ENCODE measurements at regions not wholly inside any gene's neighbourhood (a gene's known extent, or its start where the extent isn't known, plus 50 kb on each side); places are given as distances from the start of the nearest gene placed in this dataset.
"Not testable (repeated sequence)": the region's sequence is repeated elsewhere in the genome, so short reads cannot be mapped to it uniquely, and the experiment has no call there.

GRCh38 chr6:80886475-80886874, 780.0 kb downstream of the BCKDHB start:
- Histone ChIP-seq H3K4me3 (no peak overlapping the region), H4K20me1 (no peaks in the 10 kb centered on the region), H3K4me2 (no peak overlapping the region), H3K27me3 (no peaks in the 10 kb centered on the region), H3K36me3 (no peaks in the 10 kb centered on the region), H3K27ac (no peak overlapping the region), H3K9ac (no peak overlapping the region), H3K9me3 (no peaks in the 10 kb centered on the region), H3K4me1 (peaks cover 2% of the 10 kb centered on the region; the same call in 1 of the 2 replicates)
- TF ChIP-seq Cebpa-rat (IDR thresholded peaks at IDR 0.05), result no peak

GRCh38 chr6:80872951-80873308, 766.5 kb downstream of the BCKDHB start:
- Histone ChIP-seq H3K4me3 (no peak overlapping the region), H4K20me1 (no peaks in the 10 kb centered on the region), H3K4me1 (no peaks in the 10 kb centered on the region), H3K4me2 (no peak overlapping the region), H3K27ac (no peak overlapping the region), H3K36me3 (no peaks in the 10 kb centered on the region), H3K27me3 (no peaks in the 10 kb centered on the region), H3K9ac (no peak overlapping the region), H3K9me3 (no peaks in the 10 kb centered on the region)
- TF ChIP-seq Cebpa-rat (IDR thresholded peaks at IDR 0.05), result no peak

DNA sequence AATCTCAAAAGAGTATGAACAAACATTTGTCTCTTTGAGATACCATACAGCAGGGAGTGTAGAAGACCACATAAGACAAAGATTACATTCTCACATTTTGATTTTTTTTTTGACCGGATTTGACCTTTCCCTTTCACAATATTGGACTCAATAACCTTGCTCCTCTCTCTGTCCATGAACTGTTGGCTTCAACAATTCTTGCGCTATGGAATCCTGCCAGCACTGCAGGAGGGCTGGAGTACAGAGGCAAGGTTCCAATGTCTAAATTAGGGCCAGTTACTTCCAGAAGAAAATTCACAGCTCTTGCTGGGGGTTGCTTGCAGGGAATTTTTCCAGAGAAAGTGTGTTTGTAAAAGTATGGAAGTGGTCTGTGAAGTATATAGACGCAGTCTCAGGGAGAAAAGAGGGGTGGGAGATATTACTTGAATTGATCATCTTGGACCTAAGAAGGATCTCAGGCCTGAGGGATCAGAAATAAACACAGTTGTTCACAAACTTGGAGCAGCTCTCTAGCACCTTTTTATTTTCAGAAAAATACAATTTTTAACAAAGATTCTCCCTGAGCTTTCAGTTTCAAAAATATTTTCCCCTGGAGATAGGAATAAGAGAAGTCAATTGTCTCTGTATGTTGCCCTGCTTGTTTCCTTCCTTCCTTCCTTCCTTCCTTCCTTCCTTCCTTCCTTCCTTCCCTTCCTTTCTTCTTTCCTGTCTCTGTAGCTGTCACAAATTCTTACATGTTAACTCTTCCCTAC, 765.9 kb downstream of the BCKDHB start:
- no peak overlapping the region for H3K9ac ChIP-seq
- H4K20me1 ChIP-seq, result no peaks in the 10 kb centered on the region
- H3K27me3 ChIP-seq, result no peaks in the 10 kb centered on the region
- no peak overlapping the region for H3K27ac ChIP-seq
- TF ChIP-seq Cebpa-rat (IDR thresholded peaks at IDR 0.05), result no peak
- H3K4me3 ChIP-seq, result no peak overlapping the region
- no peaks in the 10 kb centered on the region for H3K36me3 ChIP-seq
- H3K4me1 ChIP-seq, result no peaks in the 10 kb centered on the region
- H3K4me2 ChIP-seq, result no peak overlapping the region
- no peaks in the 10 kb centered on the region for H3K9me3 ChIP-seq

GRCh38 chr6:80862756-80863155, 756.3 kb downstream of the BCKDHB start:
- Histone ChIP-seq H3K9me3 (no peaks in the 10 kb centered on the region), H3K9ac (no peak overlapping the region), H3K4me3 (no peak overlapping the region), H3K4me1 (no peaks in the 10 kb centered on the region), H3K27me3 (no peaks in the 10 kb centered on the region), H4K20me1 (no peaks in the 10 kb centered on the region), H3K27ac (no peak overlapping the region), H3K4me2 (no peak overlapping the region), H3K36me3 (no peaks in the 10 kb centered on the region)
- TF ChIP-seq Cebpa-rat (IDR thresholded peaks at IDR 0.05), result no peak

GRCh38 chr6:80860107-80860506, 753.6 kb downstream of the BCKDHB start:
- H3K27ac ChIP-seq, result no peak overlapping the region
- no peaks in the 10 kb centered on the region for H3K4me1 ChIP-seq
- no peak overlapping the region for H3K4me3 ChIP-seq
- H4K20me1 ChIP-seq, result no peaks in the 10 kb centered on the region
- H3K27me3 ChIP-seq, result no peaks in the 10 kb centered on the region
- H3K4me2 ChIP-seq, result no peak overlapping the region
- no peaks in the 10 kb centered on the region for H3K9me3 ChIP-seq
- TF ChIP-seq Cebpa-rat (IDR thresholded peaks at IDR 0.05), result no peak
- H3K36me3 ChIP-seq, result no peaks in the 10 kb centered on the region
- H3K9ac ChIP-seq, result no peak overlapping the region

- not testable (repeated sequence) for H3K9me3 ChIP-seq, H3K4me1 ChIP-seq, H3K9ac ChIP-seq, H4K20me1 ChIP-seq, H3K4me2 ChIP-seq, H3K4me3 ChIP-seq, H3K36me3 ChIP-seq, H3K27ac ChIP-seq, H3K27me3 ChIP-seq
These were observed 741.5 kb downstream of the BCKDHB start for GRCh38 chr6:80847973-80848372.

- H3K27me3 ChIP-seq, result no peaks in the 10 kb centered on the region
- H3K9ac ChIP-seq, result no peak overlapping the region
- no peak overlapping the region for H3K4me2 ChIP-seq
- H3K4me3 ChIP-seq, result no peak overlapping the region
- H3K36me3 ChIP-seq, result no peaks in the 10 kb centered on the region
- no peaks in the 10 kb centered on the region for H4K20me1 ChIP-seq
- no peak for TF ChIP-seq Cebpa-rat (IDR thresholded peaks at IDR 0.05)
- H3K4me1 ChIP-seq, result no peaks in the 10 kb centered on the region
- H3K27ac ChIP-seq, result no peak overlapping the region
- H3K9me3 ChIP-seq, result no peaks in the 10 kb centered on the region
These were observed 725.9 kb downstream of the BCKDHB start for GRCh38 chr6:80832337-80832736.

- Histone ChIP-seq H3K4me2 (no peak overlapping the region), H3K4me1 (no peaks in the 10 kb centered on the region), H3K9me3 (no peaks in the 10 kb centered on the region), H3K36me3 (no peaks in the 10 kb centered on the region), H3K27ac (no peak overlapping the region), H3K4me3 (no peak overlapping the region), H3K27me3 (no peaks in the 10 kb centered on the region), H3K9ac (no peak overlapping the region), H4K20me1 (no peaks in the 10 kb centered on the region)
- TF ChIP-seq Cebpa-rat (IDR thresholded peaks at IDR 0.05), result no peak
These were observed 686.9 kb downstream of the BCKDHB start for GRCh38 chr6:80793411-80793810.

GRCh38 chr6:80792151-80792550, 685.7 kb downstream of the BCKDHB start:
- no peak for TF ChIP-seq Cebpa-rat (IDR thresholded peaks at IDR 0.05)
- Histone ChIP-seq H4K20me1 (no peaks in the 10 kb centered on the region), H3K9ac (no peak overlapping the region), H3K9me3 (no peaks in the 10 kb centered on the region), H3K4me2 (no peak overlapping the region), H3K4me1 (no peaks in the 10 kb centered on the region), H3K4me3 (no peak overlapping the region), H3K36me3 (no peaks in the 10 kb centered on the region), H3K27ac (no peak overlapping the region), H3K27me3 (no peaks in the 10 kb centered on the region)

GRCh38 chr6:80789912-80790570, 683.6 kb downstream of the BCKDHB start:
- H4K20me1 ChIP-seq, result no peaks in the 10 kb centered on the region

GRCh38 chr6:80783271-80783670, 676.8 kb downstream of the BCKDHB start:
- not testable (repeated sequence) for H3K4me3 ChIP-seq, H3K27ac ChIP-seq, H3K4me1 ChIP-seq

More at GRCh38 chr6:80789912-80790570, 683.6 kb downstream of the BCKDHB start:
- no peak for TF ChIP-seq Cebpa-rat (IDR thresholded peaks at IDR 0.05)
- Histone ChIP-seq H3K9me3 (no peaks in the 10 kb centered on the region), H3K27ac (no peak overlapping the region), H3K4me3 (no peak overlapping the region), H3K27me3 (no peaks in the 10 kb centered on the region), H3K4me2 (no peak overlapping the region), H3K36me3 (no peaks in the 10 kb centered on the region), H3K4me1 (no peaks in the 10 kb centered on the region), H3K9ac (no peak overlapping the region)

More at GRCh38 chr6:80783271-80783670, 676.8 kb downstream of the BCKDHB start:
- H3K27me3 ChIP-seq, H3K36me3 ChIP-seq, H3K4me2 ChIP-seq, H3K9ac ChIP-seq, H4K20me1 ChIP-seq, H3K9me3 ChIP-seq: not testable (repeated sequence)
